HEK293T (cell line): ENCODE measurements at regions not wholly inside any gene's neighbourhood (a gene's known extent, or its start where the extent isn't known, plus 50 kb on each side); places are given as distances from the start of the nearest gene placed in this dataset.

Experiments
- CTCF ChIA-PET: fragments of 350-600 bp; formaldehyde crosslinking; extraction: SDS; loops from one replicate; lab custom pipeline; 2021; ENCODE audit warnings: antibody characterized with exemption, inconsistent platforms; lab: Yijun Ruan, JAX
- POLR2A ChIA-PET: fragments of 350-600 bp; formaldehyde crosslinking; extraction: SDS; loops from one replicate; lab custom pipeline; 2020; ENCODE audit warnings: antibody characterized with exemption, inconsistent platforms; lab: Yijun Ruan, JAX
- DNase-seq: peaks from one replicate; pipeline ENCODE4 v3.0.0; 2012; ENCODE audit warnings: mixed read lengths; ENCODE audit errors: extremely low spot score
- ARNT ChIP-seq: fragments of 450-650 bp; IDR thresholded peaks from 2 replicates; pipeline ENCODE4 v1.6.1; 2017; ENCODE audit warnings: mild to moderate bottlenecking
- BHLHE40 ChIP-seq: fragments of 450-650 bp; IDR thresholded peaks from 2 replicates; pipeline ENCODE4 v1.6.1; 2016; ENCODE audit warnings: mild to moderate bottlenecking, moderate library complexity, borderline replicate concordance
- CTBP1 ChIP-seq: fragments of 450-650 bp; IDR thresholded peaks from 2 replicates; pipeline ENCODE4 v1.6.1; 2016; ENCODE audit warnings: borderline replicate concordance
- ELF4 ChIP-seq: fragments of 450-650 bp; IDR thresholded peaks from 2 replicates; pipeline ENCODE4 v1.6.1; 2017; ENCODE audit warnings: antibody characterized with exemption
- FOXA1 ChIP-seq: fragments of 450-650 bp; IDR thresholded peaks from 2 replicates; pipeline ENCODE4 v1.6.1; 2016; ENCODE audit warnings: mild to moderate bottlenecking
- FOXK2 ChIP-seq: fragments of 450-650 bp; IDR thresholded peaks from 2 replicates; pipeline ENCODE4 v1.6.1; 2016; ENCODE audit warnings: mild to moderate bottlenecking
- FOXM1 ChIP-seq: fragments of 450-650 bp; IDR thresholded peaks from 2 replicates; pipeline ENCODE4 v1.6.1; 2017; ENCODE audit warnings: mild to moderate bottlenecking, borderline replicate concordance
- HDGF ChIP-seq: fragments of 450-650 bp; IDR thresholded peaks from 2 replicates; pipeline ENCODE4 v1.6.1; 2017; ENCODE audit warnings: antibody characterized with exemption, borderline replicate concordance
- L3MBTL2 ChIP-seq: fragments of 450-650 bp; conservative IDR thresholded peaks from 2 replicates; pipeline ENCODE4 v1.6.1; 2016; ENCODE audit warnings: mild to moderate bottlenecking
- LEF1 ChIP-seq: fragments of 450-650 bp; IDR thresholded peaks from 2 replicates; pipeline ENCODE4 v1.6.1; 2017; ENCODE audit warnings: mild to moderate bottlenecking, borderline replicate concordance
- NFRKB ChIP-seq: fragments of 450-650 bp; IDR thresholded peaks from 2 replicates; pipeline ENCODE4 v1.6.1; 2016; ENCODE audit warnings: mild to moderate bottlenecking, moderate library complexity
- PKNOX1 ChIP-seq: fragments of 450-650 bp; IDR thresholded peaks from 2 replicates; pipeline ENCODE4 v1.6.1; 2016
- SP1 ChIP-seq: fragments of 450-650 bp; IDR thresholded peaks from 2 replicates; pipeline ENCODE4 v1.6.1; 2017
- SUZ12 ChIP-seq: fragments of 450-650 bp; IDR thresholded peaks from 2 replicates; pipeline ENCODE4 v1.6.1; 2016; ENCODE audit warnings: mild to moderate bottlenecking
- TARDBP ChIP-seq: fragments of 450-650 bp; IDR thresholded peaks from 2 replicates; pipeline ENCODE4 v1.6.1; 2016
- ZNF384 ChIP-seq: fragments of 450-650 bp; IDR thresholded peaks from 2 replicates; pipeline ENCODE4 v1.6.1; 2016

GRCh38 chr17:69944406-69944805, 130.6 kb upstream of the KCNJ16 start:
- ChIA-PET POLR2A (no interaction called here), CTCF (no interaction called here)
- no peak for TF ChIP-seq BHLHE40
- TF ChIP-seq L3MBTL2: no peak
- no peak for TF ChIP-seq TARDBP
- no peak for TF ChIP-seq CTBP1
- TF ChIP-seq ARNT: no peak
- no peak for TF ChIP-seq PKNOX1
- TF ChIP-seq LEF1: no peak
- no peak for TF ChIP-seq ZNF384
- no peak for TF ChIP-seq ELF4
- TF ChIP-seq FOXK2: no peak
- no peak for TF ChIP-seq NFRKB
- no peak for TF ChIP-seq HDGF
- no peak for DNase-seq

GRCh38 chr17:69945698-69946185, 129.3 kb upstream of the KCNJ16 start:
- POLR2A ChIA-PET: no interaction called here
- no peak for TF ChIP-seq FOXM1
- no peak for TF ChIP-seq CTBP1
- no peak for TF ChIP-seq NFRKB
- no peak for TF ChIP-seq SP1
- TF ChIP-seq ARNT: no peak
- TF ChIP-seq TARDBP: no peak
- TF ChIP-seq L3MBTL2: no peak
- no peak for TF ChIP-seq LEF1
- TF ChIP-seq SUZ12: no peak
- no peak for TF ChIP-seq FOXA1
- no peak for TF ChIP-seq BHLHE40
- no peak for TF ChIP-seq PKNOX1
- no peak for TF ChIP-seq HDGF
- TF ChIP-seq ELF4: no peak
- no peak for TF ChIP-seq FOXK2
- CTCF ChIA-PET: no interaction called here
- DNase-seq: no peak

DNA sequence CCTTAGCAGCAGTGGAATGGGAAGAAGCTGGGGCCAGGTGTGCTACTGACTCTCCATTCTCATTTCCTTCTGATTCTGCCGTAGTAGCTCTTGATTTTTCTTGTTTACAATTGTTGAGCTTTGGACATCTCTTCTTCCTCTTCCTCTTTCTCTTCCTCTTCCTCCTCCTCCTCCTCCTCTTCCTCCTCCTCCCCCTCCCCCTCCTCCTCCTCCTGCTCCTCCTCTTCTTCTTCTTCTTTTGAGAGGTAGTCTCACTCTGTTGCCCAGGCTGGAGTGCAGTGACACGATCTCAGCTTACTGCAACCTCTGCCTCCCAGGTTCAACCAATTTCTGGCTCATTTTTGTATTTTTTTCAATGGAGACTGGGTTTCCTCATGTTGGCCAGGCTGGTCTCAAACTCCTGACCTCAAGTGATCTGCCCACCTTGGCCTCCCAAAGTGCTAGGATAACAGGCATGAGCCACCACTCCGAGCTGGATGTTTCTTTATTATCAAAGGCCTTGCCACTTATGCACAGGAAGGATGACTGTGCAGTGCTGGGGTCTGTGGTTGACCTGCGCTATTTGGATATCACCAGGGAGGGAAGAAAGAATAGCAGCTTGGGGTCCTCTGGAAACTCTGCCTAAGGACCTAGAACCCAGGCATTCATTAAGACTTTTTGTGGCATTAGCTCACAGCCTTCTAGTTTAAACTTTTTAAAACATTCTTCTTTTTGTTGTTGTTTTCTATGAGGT, 127.8 kb upstream of the KCNJ16 start:
- TF ChIP-seq LEF1 (no peak), SP1 (no peak), CTBP1 (no peak), ELF4 (no peak), FOXA1 (no peak), L3MBTL2 (no peak), PKNOX1 (no peak), HDGF (no peak), ZNF384 (no peak), NFRKB (no peak), BHLHE40 (no peak)
- ChIA-PET POLR2A (no interaction called here), CTCF (interaction anchor here (0.6 kb wide), 1 partner anchor 15 kb away, joined by 3 read pairs; no protein-coding TSS in a partner anchor)
- no peak for DNase-seq

- CTCF ChIA-PET: no interaction called here
Measured at GRCh38 chr17:69948406-69948805, 126.6 kb upstream of the KCNJ16 start.

More at GRCh38 chr17:69948406-69948805, 126.6 kb upstream of the KCNJ16 start:
- DNase-seq: no peak
- POLR2A ChIA-PET: no interaction called here
- no peak for TF ChIP-seq LEF1
- no peak for TF ChIP-seq FOXM1
- TF ChIP-seq SP1: no peak
- TF ChIP-seq FOXK2: no peak
- no peak for TF ChIP-seq ELF4
- TF ChIP-seq L3MBTL2: no peak
- TF ChIP-seq TARDBP: no peak
- TF ChIP-seq NFRKB: no peak
- no peak for TF ChIP-seq BHLHE40
- TF ChIP-seq SUZ12: no peak
- TF ChIP-seq FOXA1: no peak
- TF ChIP-seq PKNOX1: no peak
- no peak for TF ChIP-seq ARNT
- no peak for TF ChIP-seq HDGF
- TF ChIP-seq CTBP1: no peak
- no peak for TF ChIP-seq ZNF384
